ENCODE measurements at regions not wholly inside any gene's neighbourhood (a gene's known extent, or its start where the extent isn't known, plus 50 kb on each side); places are given as distances from the start of the nearest gene placed in this dataset.

DNA sequence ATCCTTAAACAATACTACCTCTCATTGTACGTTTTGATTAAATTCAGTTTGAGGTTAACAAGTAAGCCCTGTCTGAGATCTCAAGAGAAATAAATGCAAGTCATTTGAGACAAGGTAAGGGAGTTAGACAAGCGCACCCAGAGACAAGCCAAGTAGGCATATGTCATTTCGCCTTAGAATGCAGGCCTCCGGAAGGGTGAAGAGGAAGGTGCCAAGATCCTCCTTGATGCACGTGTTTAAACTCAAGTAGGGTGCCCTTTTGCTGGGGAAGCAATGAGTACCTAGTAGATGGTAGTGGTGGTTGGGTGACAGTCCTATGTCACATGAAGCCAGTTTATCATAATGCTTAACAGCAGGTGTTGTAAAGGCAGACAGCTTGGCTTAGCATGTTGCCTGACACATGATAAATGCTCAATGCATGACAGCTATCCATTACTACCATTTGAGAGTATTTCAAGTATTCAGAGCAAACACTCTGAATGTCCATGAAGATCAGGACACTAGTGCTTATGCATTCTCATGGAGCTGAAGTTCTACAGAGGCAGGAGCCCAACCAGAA lies 415.9 kb downstream of the TMEM135 start:
- no peak for TF ChIP-seq POLR2A (IDR thresholded peaks at IDR 0.05; ENCODE audit: borderline replicate concordance, extremely low read depth, insufficient read depth, insufficient read length)
- TF ChIP-seq, protein P1, sequence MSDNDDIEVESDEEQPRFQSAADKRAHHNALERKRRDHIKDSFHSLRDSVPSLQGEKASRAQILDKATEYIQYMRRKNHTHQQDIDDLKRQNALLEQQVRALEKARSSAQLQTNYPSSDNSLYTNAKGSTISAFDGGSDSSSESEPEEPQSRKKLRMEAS (IDR thresholded peaks at IDR 0.05), result no peak

Data from HCT116 (cell line).